ENCODE measurements at regions not wholly inside any gene's neighbourhood (a gene's known extent, or its start where the extent isn't known, plus 50 kb on each side); places are given as distances from the start of the nearest gene placed in this dataset.

DNA sequence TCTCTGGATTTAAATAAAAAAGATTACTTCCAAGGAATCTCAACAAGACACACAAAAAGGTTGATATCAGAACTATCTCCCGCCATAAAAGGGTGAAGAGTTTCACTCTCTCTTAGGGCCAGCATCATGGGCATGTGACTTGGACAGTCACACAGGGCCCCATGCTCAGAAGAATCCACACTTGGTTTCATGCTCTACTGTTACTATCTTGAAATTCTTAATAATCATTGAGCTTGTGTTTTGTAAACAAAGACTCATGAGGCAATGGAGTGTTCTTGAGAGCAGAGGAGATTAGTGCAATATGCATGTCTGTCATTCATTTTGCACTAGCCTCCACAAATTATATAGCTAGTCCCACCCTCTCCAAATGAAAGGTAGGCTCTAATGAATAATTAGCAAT lies 58.4 kb downstream of the HMHB1 start:
- no peak for FAIRE-seq

- no peak for FAIRE-seq
Measured at GRCh38 chr5:143870871-143871632, 59.1 kb downstream of the HMHB1 start.

DNA sequence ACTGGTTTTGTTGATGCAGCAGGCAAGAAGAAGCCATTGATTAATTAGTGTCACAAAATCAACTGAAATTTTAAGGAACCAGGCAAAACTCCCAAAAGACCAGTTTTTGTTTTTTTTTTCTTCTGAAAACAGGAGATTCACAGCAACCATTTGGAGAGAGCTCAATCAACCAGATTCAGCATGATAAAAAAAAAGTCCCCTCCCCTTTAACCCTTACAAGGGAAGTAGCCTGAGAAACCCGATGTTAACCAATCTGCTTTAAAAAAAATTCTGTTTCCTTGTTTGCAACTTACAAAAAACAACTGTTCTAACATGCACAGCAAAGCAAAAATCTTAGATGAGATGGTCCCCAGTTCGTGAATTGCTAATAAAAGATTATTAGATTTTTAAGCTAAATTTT lies 59.7 kb downstream of the HMHB1 start:
- FAIRE-seq = no peak

DNA sequence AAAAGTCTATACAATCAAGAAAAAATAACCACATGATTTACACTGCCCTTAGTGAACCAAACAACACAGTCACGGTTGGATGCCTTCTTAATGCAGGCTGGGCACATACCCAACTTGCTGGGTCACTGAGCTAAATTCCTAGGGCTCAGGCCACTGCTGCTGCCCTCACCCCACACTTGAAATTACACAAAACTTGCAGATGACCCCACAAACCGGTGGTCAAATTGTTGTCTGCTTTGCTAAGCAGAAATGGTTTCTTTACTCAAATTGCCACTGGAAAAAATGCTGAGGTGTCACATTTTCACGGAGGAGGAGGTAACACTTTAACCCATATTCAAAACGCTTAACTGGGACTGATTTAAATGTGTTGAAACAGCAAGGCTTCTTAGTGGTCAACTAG lies 62.4 kb downstream of the HMHB1 start:
- no peak for FAIRE-seq

- FAIRE-seq = no peak
Measured at GRCh38 chr5:143877196-143877595, 65.2 kb downstream of the HMHB1 start.

GRCh38 chr5:143878430-143878829 lies 66.5 kb downstream of the HMHB1 start:
- no peak for FAIRE-seq

- FAIRE-seq = no peak
Measured at GRCh38 chr5:143879646-143880045, 67.7 kb downstream of the HMHB1 start.

GRCh38 chr5:143880178-143880577 lies 68.2 kb downstream of the HMHB1 start:
- no peak for FAIRE-seq

DNA sequence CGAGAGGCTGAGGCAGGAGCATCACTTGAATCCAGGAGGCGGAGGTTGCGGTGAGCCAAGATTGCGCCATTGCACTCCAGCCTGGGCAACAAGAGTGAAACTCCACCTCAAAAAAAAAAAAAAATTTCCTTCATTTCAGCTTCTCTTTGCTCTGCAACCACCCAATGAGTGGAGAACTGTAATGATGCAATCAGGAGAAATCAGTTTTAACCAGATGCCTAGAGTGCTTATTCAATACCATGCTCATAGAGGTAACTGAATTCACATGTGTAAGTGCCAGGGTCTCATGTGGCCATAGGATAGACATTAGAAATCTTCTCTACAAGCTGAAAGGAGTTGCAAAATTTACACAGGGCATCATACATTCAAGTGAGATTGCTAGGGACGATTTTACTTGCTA lies 70.6 kb downstream of the HMHB1 start:
- no peak for FAIRE-seq

- no peak for FAIRE-seq
Measured at GRCh38 chr5:143886096-143886495, 74.1 kb downstream of the HMHB1 start.

DNA sequence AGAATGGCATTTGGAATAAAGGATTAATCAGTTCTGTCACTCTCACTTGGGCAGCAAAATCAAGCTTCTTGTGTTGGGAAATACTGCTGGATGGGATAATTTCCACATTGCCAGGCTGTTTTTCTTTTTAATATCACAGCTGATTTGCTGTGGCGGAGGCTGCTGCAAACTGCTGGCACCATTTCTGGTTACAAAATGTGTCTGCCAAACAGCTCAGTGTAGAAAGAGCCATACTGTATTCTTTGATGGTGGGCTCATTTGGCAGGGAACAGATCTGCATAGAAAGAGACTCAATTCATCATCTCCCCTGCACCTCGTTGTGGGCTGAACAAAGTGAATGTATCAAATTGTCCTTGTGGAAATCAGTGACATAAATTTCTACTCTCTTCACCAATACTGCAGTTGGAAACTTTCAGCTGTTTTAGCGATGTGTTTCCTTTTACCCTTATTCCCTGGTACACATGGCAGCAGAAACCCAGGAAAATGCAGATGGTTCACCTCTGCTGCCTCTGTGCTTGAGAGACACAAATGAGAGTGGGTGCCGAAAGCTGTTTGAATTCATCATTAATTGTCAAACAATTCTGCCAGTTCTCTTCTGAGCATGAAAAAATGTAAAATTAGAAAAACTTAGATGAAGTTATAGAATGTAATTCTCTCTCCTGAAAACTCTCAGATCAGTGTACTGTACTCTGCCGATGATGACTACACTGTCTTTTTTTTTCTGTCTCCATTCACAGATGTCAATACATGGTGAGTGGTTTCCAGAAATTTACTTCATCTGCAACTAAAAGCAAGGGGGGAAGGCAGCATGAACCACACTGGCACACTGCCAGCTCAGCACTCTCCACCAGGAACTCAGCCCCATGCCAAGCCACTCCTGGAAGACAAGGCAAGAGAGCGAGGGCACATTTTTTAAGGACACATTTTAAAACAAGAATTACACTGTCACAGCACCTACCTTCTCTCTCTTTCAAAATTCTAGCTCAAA lies 75.0 kb downstream of the HMHB1 start:
- FAIRE-seq = no peak

- FAIRE-seq = no peak
Measured at GRCh38 chr5:143887903-143888665, 76.1 kb downstream of the HMHB1 start.

GRCh38 chr5:143888912-143889311 lies 77.0 kb downstream of the HMHB1 start:
- no peak for FAIRE-seq

DNA sequence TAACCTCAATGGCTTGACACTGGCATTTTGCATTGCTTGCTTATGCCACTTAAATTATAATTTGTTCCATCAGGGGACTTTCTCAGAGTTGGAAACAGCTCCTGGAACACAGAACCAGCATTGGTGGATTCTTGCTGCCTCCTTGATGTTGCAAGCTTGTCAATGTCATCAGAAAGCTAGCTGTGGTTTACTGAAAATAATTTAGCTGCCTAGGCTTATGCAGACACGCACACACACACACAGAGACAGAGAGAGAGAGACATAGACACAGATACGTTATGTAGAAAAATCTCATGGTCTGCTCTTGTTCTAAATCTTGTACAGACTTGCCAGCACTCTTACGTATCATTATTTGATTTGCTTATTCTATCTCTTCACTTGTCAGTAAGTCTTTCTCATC lies 78.0 kb downstream of the HMHB1 start:
- FAIRE-seq = no peak

- no peak for FAIRE-seq
Measured at GRCh38 chr5:143890487-143890886, 78.5 kb downstream of the HMHB1 start.

DNA sequence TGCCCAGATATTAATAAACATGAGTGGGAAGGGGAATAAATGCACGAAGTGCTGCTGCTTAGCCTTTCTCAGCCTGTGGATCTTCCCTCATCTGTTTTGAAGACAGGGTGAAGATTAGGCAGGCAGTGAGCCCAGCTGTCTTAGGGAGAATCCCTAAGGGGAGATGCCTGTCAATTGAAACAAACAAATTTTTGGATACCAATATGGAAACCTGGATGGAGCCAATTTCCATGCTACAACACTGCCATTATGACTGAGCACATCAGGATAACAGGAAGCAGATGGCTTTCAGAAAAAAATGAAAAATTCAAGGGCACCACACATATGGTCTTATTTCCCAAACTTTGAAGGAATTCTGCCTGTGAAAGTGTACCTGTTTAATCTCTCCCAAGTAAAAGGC lies 80.3 kb downstream of the HMHB1 start:
- FAIRE-seq = no peak

GRCh38 chr5:143892908-143893307 lies 80.9 kb downstream of the HMHB1 start:
- no peak for FAIRE-seq

DNA sequence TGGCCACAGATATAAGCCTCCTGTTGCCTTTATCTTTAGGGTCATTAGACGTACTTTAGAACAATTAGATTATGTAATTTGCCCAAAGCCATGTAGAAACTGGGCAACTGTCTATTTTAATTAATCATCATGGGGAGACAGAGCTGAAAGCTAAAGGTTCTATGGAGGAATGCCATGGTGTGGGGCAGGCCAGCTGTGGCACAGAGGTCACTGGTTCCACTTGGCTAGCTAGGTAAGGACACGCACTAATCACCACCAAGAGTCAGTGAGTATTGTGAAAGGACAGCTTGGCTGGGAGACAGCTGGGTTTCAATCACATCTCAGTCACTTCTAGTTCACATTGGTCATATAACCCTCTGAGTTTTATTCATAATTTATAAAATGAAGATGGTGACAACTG lies 81.7 kb downstream of the HMHB1 start:
- FAIRE-seq = no peak

DNA sequence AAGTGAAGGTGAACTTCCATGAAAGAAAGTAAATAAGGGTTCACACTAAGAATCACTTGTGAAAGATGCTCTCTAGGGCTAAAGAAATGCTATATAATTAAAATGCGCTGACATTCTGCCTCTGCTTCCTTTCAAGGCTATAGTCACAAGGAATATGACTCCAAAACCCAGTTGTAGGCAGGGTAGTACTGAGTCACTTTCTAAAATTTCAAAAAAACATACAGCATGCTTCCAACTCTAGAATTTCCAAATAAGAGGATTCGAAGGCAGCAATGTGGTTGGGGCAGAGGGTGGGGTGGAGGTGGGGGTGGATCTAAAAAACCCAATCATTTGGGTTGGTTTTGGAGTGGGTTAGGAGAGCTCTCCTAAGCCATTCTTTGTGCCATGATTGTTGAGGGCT lies 84.6 kb downstream of the HMHB1 start:
- FAIRE-seq = no peak

DNA sequence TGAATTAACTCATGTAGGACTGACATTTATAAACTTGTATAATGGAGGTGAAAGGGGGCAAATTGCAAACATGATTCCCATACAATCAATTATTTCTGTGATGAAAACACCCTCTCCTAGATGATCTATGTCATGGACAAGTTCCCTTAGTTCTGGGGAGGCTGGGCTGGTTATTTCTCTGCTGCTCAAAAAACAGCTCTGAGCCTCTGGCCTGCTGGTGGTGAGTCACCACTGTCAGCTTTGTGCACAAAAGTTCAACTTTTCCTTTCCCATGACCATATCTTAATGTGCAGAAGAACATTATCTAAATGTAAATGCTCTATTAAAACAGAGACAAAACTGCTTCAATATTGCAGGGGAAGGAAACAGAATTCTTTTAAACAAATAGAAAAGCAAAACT lies 85.0 kb downstream of the HMHB1 start:
- no peak for FAIRE-seq

DNA sequence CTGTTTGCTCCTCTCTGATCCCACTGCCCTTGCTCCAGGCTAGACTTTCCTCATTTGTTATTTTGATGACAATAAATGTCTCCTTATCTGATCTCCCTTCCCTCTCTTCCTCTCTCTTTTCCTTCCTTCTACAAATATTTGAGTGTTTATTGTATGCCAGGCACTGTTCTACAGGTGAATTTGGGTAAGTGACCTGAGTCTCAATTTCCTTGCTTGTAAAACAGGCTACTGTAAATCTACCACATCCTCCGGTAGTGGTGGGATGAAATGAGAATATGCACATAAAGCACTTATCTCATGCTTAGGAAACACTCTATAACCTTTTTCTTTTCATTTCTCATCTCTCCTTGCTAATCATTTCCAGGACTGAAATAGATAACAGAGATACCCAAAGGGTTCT lies 86.4 kb downstream of the HMHB1 start:
- FAIRE-seq = no peak

GRCh38 chr5:143898916-143899591 lies 87.1 kb downstream of the HMHB1 start:
- FAIRE-seq = no peak

DNA sequence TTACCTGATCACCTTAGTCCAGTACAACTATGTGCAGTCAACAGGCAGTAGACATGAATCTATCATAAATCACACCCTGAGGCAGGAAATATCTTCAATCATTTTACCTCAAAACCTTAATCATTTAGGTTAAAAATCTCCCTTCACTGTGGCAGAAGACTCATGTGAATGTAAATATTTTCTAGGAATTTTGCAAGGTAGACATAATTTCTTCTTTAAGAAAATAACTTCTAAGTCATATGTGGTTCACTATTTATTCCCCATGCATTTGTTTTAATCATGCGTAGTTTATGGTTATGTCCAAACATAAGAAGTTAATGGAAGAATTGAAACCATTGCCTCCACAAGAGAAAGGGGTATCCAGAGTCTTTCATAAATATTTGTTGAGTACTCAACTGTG lies 97.0 kb downstream of the HMHB1 start:
- FAIRE-seq = no peak

All from colon (tissue), 2 donors.